Liver (tissue), 7 donors: ENCODE measurements at regions not wholly inside any gene's neighbourhood (a gene's known extent, or its start where the extent isn't known, plus 50 kb on each side); places are given as distances from the start of the nearest gene placed in this dataset.

Experiments
- DNase-seq: peaks from one replicate; pipeline ENCODE4 v3.0.0-alpha.2; 2017; ENCODE audit warnings: low spot score
- H3K27ac ChIP-seq, 2 donors: one replicate each; pipeline ENCODE4 v1.7.0; 2013; ENCODE audit warnings: inconsistent platforms in 2 of 2, low read length in 2 of 2, control low read depth in 1 of 2, low read depth in 1 of 2, mild to moderate bottlenecking in 1 of 2
- H3K27me3 ChIP-seq, 4 donors: one replicate each; pipeline versions ENCODE4 v1.6.1 to v1.7.0; 2013; ENCODE audit warnings: low read length in 3 of 4, inconsistent platforms in 1 of 4, mild to moderate bottlenecking in 1 of 4, moderate library complexity in 1 of 4; ENCODE audit not compliant: control insufficient read depth in 4 of 4, insufficient read depth in 4 of 4
- H3K36me3 ChIP-seq, 4 donors: one replicate each; pipeline versions ENCODE4 v1.6.1 to v1.7.0; 2013; ENCODE audit warnings: low read length in 3 of 4, mild to moderate bottlenecking in 3 of 4, low read depth in 1 of 4, moderate library complexity in 1 of 4; ENCODE audit not compliant: control insufficient read depth in 4 of 4, insufficient read depth in 3 of 4
- H3K4me1 ChIP-seq, 4 donors: one replicate each; pipeline versions ENCODE4 v1.6.1 to v1.7.0; 2013; ENCODE audit warnings: low read length in 3 of 4, mild to moderate bottlenecking in 3 of 4, moderate library complexity in 1 of 4; ENCODE audit not compliant: control insufficient read depth in 4 of 4, insufficient read depth in 4 of 4
- H3K4me3 ChIP-seq, 3 donors: one replicate each; pipeline versions ENCODE4 v1.6.1 to v1.7.0; 2013; ENCODE audit warnings: low read length in 3 of 3, control low read depth in 1 of 3, low read depth in 1 of 3, mild to moderate bottlenecking in 1 of 3
- H3K9ac ChIP-seq, 2 donors: one replicate each; pipeline ENCODE4 v1.7.0; 2013; ENCODE audit warnings: low read length in 2 of 2, mild to moderate bottlenecking in 2 of 2, moderate library complexity in 2 of 2, control low read depth in 1 of 2, low read depth in 1 of 2
- H3K9me3 ChIP-seq, 4 donors: one replicate each; pipeline versions ENCODE4 v1.6.1 to v1.7.0; 2013; ENCODE audit warnings: low read length in 3 of 4; ENCODE audit not compliant: control insufficient read depth in 4 of 4
- EGR1 ChIP-seq, 2 donors: IDR thresholded peaks; 2 replicates each; pipeline ENCODE4 v1.6.1; 2016 to 2018; ENCODE audit warnings: antibody characterized with exemption in 2 of 2, low read depth in 2 of 2
- FOXA1 ChIP-seq: IDR thresholded peaks from 2 replicates; pipeline ENCODE4 v1.6.1; 2016; ENCODE audit warnings: antibody characterized with exemption
- FOXA2 ChIP-seq: IDR thresholded peaks from 2 replicates; pipeline ENCODE4 v1.6.1; 2016; ENCODE audit warnings: antibody characterized with exemption
- GABPA ChIP-seq, 2 donors: IDR thresholded peaks in 1 of 2; conservative IDR thresholded peaks in 1 of 2; 2 replicates each; pipeline ENCODE4 v1.6.1; 2016; ENCODE audit warnings: antibody characterized with exemption in 2 of 2, mild to moderate bottlenecking in 1 of 2, moderate library complexity in 1 of 2
- HNF4G ChIP-seq: IDR thresholded peaks from 2 replicates; pipeline ENCODE4 v1.6.1; 2016; ENCODE audit warnings: antibody characterized with exemption
- MAX ChIP-seq: IDR thresholded peaks from 2 replicates; pipeline ENCODE4 v1.6.1; 2016; ENCODE audit warnings: antibody characterized with exemption
- NR2F2 ChIP-seq: IDR thresholded peaks from 2 replicates; pipeline ENCODE4 v1.6.1; 2016; ENCODE audit warnings: antibody characterized with exemption
- RAD21 ChIP-seq, 2 donors: IDR thresholded peaks; 2 replicates each; pipeline ENCODE4 v1.6.1; 2016; ENCODE audit warnings: antibody characterized with exemption in 2 of 2, mild to moderate bottlenecking in 2 of 2
- REST ChIP-seq: IDR thresholded peaks from 2 replicates; pipeline ENCODE4 v1.6.1; 2016; ENCODE audit warnings: antibody characterized with exemption, mild to moderate bottlenecking
- RXRA ChIP-seq, 2 donors: IDR thresholded peaks; 2 replicates each; pipeline ENCODE4 v1.6.1; 2017 to 2018; ENCODE audit warnings: antibody characterized with exemption in 2 of 2, mild to moderate bottlenecking in 1 of 2
- SP1 ChIP-seq: IDR thresholded peaks from 2 replicates; pipeline ENCODE4 v1.6.1; 2018; ENCODE audit warnings: antibody characterized with exemption, mild to moderate bottlenecking
- TAF1 ChIP-seq: conservative IDR thresholded peaks from 2 replicates; pipeline ENCODE4 v1.6.1; 2016; ENCODE audit warnings: antibody characterized with exemption, mild to moderate bottlenecking
- YY1 ChIP-seq: IDR thresholded peaks from 2 replicates; pipeline ENCODE4 v1.6.1; 2016; ENCODE audit warnings: antibody characterized with exemption, mild to moderate bottlenecking
- WGBS: extraction: QIAGEN DNeasy Blood & Tissue Kit; methylation state at CpG from one replicate; pipeline ENCODE4 v1.1.7; 2013; 5-methylcytosine and 5-hydroxymethylcytosine counted together
- donor health status: healthy.
- donor health status: healthy.
- donor health status: healthy.
- donor health status: healthy.

GRCh38 chr16:66041907-66042306 is 324.6 kb upstream of the CDH5 start:
- WGBS, result 56% methylated on average over 4 of the region's 4 CpGs
- H3K27me3 ChIP-seq, result peaks cover 0 to 5% (median under 1%) of the 10 kb centered on the region in 4 donors
- no peak for DNase-seq
- H3K27ac ChIP-seq, result no peak overlapping the region
- H3K4me1 ChIP-seq, result no peaks in the 10 kb centered on the region
- no peak overlapping the region for H3K4me3 ChIP-seq
- H3K36me3 ChIP-seq, result no peaks in the 10 kb centered on the region
- H3K9ac ChIP-seq, result no peak overlapping the region
- no peaks in the 10 kb centered on the region for H3K9me3 ChIP-seq
- no peak for TF ChIP-seq HNF4G
- no peak for TF ChIP-seq SP1
- TF ChIP-seq EGR1 (IDR thresholded peaks at IDR 0.05; ENCODE audit: low read depth in 2 of 2), result no peak
- TF ChIP-seq MAX, result no peak
- TF ChIP-seq TAF1, result no peak
- no peak for TF ChIP-seq NR2F2
- no peak for TF ChIP-seq YY1

GRCh38 chr16:66039793-66040192 is 326.7 kb upstream of the CDH5 start:
- Histone ChIP-seq H3K4me3 (no peak overlapping the region), H3K9ac (no peak overlapping the region), H3K36me3 (no peaks in the 10 kb centered on the region), H3K27me3 (peaks cover 0 to 5% (median under 1%) of the 10 kb centered on the region in 4 donors), H3K27ac (no peak overlapping the region), H3K9me3 (no peaks in the 10 kb centered on the region), H3K4me1 (peaks cover 0 to 7% (median 2%) of the 10 kb centered on the region in 4 donors)
- WGBS, result 92% methylated on average over 4 of the region's 4 CpGs
- no peak for DNase-seq
- TF ChIP-seq RXRA (IDR thresholded peaks at IDR 0.05) (no peak), REST (no peak), NR2F2 (no peak), FOXA2 (no peak), MAX (no peak), SP1 (no peak), RAD21 (IDR thresholded peaks at IDR 0.05) (no peak), HNF4G (no peak), GABPA (IDR thresholded peaks at IDR 0.05 in 1 of 2, conservative IDR thresholded peaks at IDR 0.05 in 1 of 2) (no peak), TAF1 (no peak), FOXA1 (no peak)

- Histone ChIP-seq H3K27me3 (peaks cover 0 to 5% (median 0%) of the 10 kb centered on the region in 4 donors), H3K4me1 (peaks cover 0 to 8% (median 2%) of the 10 kb centered on the region in 4 donors), H3K9me3 (no peaks in the 10 kb centered on the region), H3K9ac (no peak overlapping the region), H3K27ac (no peak overlapping the region), H3K4me3 (no peak overlapping the region), H3K36me3 (no peaks in the 10 kb centered on the region)
- TF ChIP-seq TAF1, result no peak
- TF ChIP-seq EGR1 (IDR thresholded peaks at IDR 0.05; ENCODE audit: low read depth in 2 of 2), result no peak
- TF ChIP-seq NR2F2, result peak; percentile 7
- DNase-seq, result no peak
- WGBS, result 58% methylated on average over 6 of the region's 6 CpGs
Observed at GRCh38 chr16:66036793-66037715, 329.4 kb upstream of the CDH5 start.
